Stimulated activated CD4-positive, alpha-beta T cell treated with anti-CD3 and anti-CD28 coated beads, Interleukin-12 subunit alpha, Interleukin-12 subunit beta, amount 100 ng/mL, for 4 hours (primary cell): ENCODE measurements at regions not wholly inside any gene's neighbourhood (a gene's known extent, or its start where the extent isn't known, plus 50 kb on each side); places are given as distances from the start of the nearest gene placed in this dataset.

ENCODE experiments used
- DNase-seq: peaks from one replicate; pipeline ENCODE4 v3.0.0-alpha.2; 2020

GRCh38 chr7:42429339-42429738 lies 192.3 kb upstream of the GLI3 start:
- no peak for DNase-seq

- DNase-seq: no peak
Measured at GRCh38 chr7:42426163-42426562, 189.2 kb upstream of the GLI3 start.

- no peak for DNase-seq
Measured at GRCh38 chr7:42414941-42415505, 178.0 kb upstream of the GLI3 start.

DNA sequence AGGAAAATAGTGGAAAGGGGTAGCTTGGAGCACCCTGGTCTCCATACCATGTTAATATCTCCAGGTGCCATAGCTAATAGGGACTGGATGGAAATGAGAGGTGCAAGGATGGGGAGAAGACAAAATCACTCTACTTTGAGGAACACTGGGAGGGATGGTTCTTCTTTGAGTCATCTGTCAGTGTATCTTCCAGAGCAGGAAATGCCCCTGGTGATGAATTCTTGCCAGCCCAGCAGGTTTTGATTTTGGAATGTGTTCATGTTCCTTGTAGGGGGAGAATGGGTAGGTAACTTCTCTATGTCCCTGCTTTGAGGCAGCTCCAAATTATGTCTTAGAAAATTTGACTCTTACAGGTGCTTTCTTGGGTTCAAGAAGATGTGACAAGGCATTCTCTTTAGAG lies 177.0 kb upstream of the GLI3 start:
- no peak for DNase-seq

GRCh38 chr7:42409296-42409695 lies 172.3 kb upstream of the GLI3 start:
- DNase-seq: no peak

- no peak for DNase-seq
Measured at GRCh38 chr7:42407833-42408232, 170.8 kb upstream of the GLI3 start.

GRCh38 chr7:42407021-42407710 lies 170.2 kb upstream of the GLI3 start:
- DNase-seq: no peak

GRCh38 chr7:42406358-42406757 lies 169.3 kb upstream of the GLI3 start:
- no peak for DNase-seq

DNA sequence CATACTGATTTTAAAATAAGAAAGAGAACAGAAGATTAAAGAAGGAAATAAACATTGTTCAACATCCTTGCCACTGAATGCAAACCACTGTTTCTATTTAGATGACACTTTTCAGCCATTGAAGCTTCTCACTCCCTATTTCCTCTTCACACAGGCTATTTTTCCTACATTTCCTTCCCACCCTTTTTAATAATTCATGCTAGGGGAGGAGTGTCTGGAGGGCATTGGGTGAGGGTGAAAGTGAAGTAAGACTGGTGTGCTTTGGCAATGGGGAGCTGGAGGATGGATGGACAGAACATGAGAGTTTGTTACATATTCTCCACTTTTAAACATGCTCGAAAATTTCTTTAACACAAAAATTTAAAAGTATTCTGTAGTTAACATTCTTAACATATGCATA lies 168.8 kb upstream of the GLI3 start:
- no peak for DNase-seq

DNA sequence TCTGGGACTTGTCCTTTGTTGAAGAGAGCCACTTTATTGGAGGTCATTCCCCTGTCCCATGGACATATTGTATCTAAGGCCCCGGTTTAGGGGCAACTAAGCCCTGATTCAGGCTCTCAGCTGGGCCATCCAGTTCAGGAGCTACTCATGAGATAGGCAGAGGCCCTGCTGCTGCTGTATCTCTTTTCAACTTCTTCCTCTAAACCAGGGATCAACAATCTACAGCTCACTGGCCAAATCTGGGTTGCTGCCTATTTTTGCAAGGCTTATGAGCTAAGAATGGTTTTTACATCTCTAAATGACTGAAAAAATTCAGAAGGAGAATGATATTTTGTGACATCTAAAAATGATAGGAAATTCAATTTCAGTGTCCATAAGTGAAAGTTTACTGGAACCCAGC lies 166.8 kb upstream of the GLI3 start:
- DNase-seq: no peak

GRCh38 chr7:42400961-42401360 lies 164.0 kb upstream of the GLI3 start:
- DNase-seq: no peak

DNA sequence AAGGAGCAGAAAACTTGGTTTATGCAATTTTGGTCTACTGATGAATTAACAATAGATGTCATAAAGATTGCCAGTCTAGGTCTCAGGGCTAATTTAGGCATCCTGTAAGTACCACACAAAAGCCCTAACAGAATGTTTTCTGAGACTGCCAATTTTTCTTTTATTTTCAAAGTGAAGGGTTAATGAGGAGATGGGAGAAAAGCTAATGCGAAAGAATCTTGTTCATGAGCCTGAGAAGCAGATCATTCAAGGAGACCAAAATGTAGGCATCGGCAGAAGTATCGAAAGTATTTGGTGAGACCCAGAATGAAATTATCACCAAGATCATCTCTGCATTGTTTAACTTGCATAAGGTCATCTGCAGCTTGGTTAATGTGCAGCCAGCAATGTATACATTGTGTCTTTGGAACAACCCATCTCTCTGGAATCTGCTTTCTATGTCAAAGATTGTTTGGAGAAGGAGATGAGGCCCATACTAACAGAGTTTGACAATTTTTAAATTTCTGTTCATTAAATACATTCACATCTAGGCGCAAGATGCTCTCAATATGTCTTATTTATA lies 163.3 kb upstream of the GLI3 start:
- DNase-seq: no peak

DNA sequence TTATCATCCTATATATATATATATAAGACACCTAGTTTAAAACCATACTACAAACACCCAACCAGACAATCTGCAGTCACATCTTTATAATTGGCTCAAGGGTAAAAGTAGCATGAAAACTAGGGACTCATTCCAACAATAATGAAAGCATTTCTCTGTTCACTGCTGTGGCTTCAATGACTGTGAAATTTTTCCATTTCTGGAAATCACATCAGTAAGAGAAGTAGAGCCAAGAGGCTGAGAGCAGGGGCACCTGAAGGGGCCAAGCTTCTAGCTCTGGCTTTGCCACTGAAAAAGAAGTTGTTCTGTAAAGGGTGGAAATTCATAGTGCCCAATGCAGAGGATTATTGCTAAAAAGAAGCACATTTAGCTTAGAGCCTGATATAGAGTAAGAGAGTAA lies 158.6 kb upstream of the GLI3 start:
- DNase-seq: no peak

- DNase-seq: no peak
Measured at GRCh38 chr7:42392826-42393225, 155.8 kb upstream of the GLI3 start.

DNA sequence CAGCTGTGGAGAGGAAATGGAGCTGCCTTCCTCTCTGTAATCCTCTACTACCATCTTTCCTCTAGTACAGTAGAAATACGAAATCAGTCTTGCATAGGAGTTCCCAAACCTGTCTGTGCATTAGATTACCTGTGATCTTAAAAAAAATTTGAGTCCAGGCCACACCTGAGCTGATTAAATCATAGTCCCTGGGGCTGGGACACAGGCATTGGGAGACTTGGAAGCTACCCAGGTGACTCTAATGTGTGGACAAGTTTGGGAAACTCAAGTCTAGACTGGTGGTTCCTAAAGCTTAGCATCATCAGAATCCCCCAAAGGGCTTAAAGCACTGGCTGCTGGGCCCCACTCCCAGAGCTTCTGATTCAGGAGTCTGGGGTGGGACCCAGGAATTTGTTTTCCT lies 152.7 kb upstream of the GLI3 start:
- DNase-seq: no peak

DNA sequence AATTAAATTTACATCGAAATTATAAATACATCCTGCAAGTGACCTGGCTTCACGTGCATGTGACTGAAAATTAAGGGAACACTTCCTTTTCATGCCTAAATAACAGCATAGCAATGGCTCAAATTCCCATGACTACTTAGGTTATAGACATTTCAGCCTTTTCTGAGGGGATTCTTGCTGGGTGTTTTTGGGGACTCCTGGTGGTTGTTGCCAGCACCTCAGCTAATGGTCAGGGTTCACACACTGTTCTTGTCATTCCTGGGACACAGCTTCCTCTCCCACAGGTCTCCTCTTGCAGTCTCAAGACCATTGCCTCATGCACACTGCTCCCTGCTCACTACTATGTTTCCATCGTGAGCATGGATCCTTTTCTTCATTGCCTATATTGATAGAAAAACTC lies 148.9 kb upstream of the GLI3 start:
- DNase-seq: no peak

DNA sequence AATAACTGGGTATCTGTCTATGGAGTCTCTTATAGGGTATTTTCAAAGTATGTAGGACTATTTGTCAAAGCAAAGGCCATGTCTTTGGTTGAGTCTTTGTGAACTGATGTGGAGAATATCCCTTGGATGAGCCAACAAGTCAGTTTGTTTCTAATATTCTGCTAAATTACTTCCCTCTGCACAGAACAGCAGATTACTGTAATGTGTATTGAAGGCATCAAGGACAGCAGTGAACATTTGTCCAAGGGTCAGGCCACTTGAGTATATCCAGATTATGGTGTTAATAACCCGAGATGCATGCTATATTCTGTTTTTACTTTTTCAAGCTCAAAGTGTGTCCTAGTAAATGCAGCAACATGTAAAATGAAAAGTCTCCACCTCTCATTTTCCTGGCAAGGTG lies 144.2 kb upstream of the GLI3 start:
- DNase-seq: no peak

DNA sequence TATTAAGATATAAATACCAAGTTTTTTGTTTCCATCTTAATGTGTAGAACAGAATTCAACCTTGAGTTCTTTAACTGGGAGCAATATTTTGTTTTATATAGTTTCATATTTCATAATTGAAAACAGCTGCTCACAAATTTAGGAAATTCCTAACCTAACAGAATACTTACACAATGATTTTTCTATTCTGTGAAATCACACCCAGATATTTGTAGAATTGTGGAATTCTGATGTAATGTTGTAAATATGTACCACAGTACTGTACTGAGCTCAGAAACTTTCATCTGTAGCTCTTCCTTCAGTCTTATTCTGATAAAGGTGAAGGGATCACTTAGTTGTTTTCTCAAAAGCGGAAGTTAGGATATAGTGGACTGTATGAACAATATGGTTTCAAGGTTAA lies 143.4 kb upstream of the GLI3 start:
- DNase-seq: no peak

- no peak for DNase-seq
Measured at GRCh38 chr7:42378149-42378548, 141.1 kb upstream of the GLI3 start.

DNA sequence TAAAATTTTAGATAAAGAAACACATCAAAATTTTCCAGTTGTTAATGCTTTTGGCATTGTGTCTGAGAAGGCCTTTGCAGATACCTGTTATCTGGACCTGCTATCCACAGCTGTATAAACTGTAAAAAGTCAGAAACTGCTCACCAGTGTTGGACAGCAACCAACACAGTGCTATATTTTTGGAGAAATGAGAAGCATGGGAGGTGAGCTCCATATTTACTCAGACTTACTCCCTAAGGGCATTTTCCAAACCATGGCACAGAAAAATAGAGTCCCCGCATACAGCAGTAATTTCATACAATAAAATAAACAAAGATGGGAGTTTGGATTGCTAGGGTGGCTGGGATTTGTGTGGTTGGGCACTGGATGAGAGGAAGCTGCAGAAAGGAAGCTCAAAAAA lies 136.3 kb upstream of the GLI3 start:
- no peak for DNase-seq

- DNase-seq: no peak
Measured at GRCh38 chr7:42372479-42372878, 135.5 kb upstream of the GLI3 start.

- DNase-seq: no peak
Measured at GRCh38 chr7:42359946-42360345, 122.9 kb upstream of the GLI3 start.

GRCh38 chr7:42351316-42351935 lies 114.4 kb upstream of the GLI3 start:
- DNase-seq: no peak

DNA sequence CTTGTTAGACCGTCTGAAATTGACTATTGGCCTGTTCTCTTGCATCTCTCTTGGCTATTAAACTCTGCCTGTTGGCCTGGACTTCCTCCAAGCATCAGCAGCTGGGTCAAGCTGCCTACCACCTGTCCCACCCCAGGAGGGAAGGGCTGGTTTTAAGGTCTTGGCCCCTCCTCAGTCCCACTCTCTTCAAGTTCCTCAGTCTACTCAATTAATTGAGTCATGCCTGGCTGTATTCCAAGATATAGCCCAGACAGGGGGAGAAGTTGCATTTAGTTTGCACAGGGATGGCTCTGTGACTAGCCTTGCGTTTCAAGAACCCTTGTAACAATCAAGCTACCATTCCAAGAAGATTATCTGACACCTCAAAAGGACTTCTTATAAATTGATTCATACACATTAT lies 113.8 kb upstream of the GLI3 start:
- DNase-seq: no peak

- no peak for DNase-seq
Measured at GRCh38 chr7:42348631-42349030, 111.6 kb upstream of the GLI3 start.
